IMR-90 (cell line): ENCODE measurements at regions not wholly inside any gene's neighbourhood (a gene's known extent, or its start where the extent isn't known, plus 50 kb on each side); places are given as distances from the start of the nearest gene placed in this dataset.

ENCODE experiments used
- BHLHE40 ChIP-seq: fragments of 150-350 bp; IDR thresholded peaks from 2 replicates; pipeline ENCODE4 v1.6.1; 2016; ENCODE audit warnings: mild to moderate bottlenecking, low read depth, low read length
- MAFK ChIP-seq: IDR thresholded peaks from 2 replicates; pipeline ENCODE4 v1.6.1; 2012; ENCODE audit warnings: low read depth, low read length, improper control_type of control experiment
- MXI1 ChIP-seq: IDR thresholded peaks from 2 replicates; pipeline ENCODE4 v1.6.1; 2012; ENCODE audit warnings: low read depth, mild to moderate bottlenecking, low read length, moderate library complexity, borderline replicate concordance
- POLR2A ChIP-seq: IDR thresholded peaks from 2 replicates; pipeline ENCODE4 v1.6.1; 2012; ENCODE audit warnings: mild to moderate bottlenecking, low read depth, low read length
- RFX5 ChIP-seq: IDR thresholded peaks from 2 replicates; pipeline ENCODE4 v1.8.0; 2012; ENCODE audit warnings: low read depth, mild to moderate bottlenecking, low read length, moderate library complexity
- TF ChIP-seq, protein P1 (sequence below): conservative IDR thresholded peaks from 2 replicates; pipeline ENCODE4 v1.5.1; 2012; ENCODE audit warnings: mild to moderate bottlenecking, low read depth, low read length, improper control_type of control experiment

DNA sequence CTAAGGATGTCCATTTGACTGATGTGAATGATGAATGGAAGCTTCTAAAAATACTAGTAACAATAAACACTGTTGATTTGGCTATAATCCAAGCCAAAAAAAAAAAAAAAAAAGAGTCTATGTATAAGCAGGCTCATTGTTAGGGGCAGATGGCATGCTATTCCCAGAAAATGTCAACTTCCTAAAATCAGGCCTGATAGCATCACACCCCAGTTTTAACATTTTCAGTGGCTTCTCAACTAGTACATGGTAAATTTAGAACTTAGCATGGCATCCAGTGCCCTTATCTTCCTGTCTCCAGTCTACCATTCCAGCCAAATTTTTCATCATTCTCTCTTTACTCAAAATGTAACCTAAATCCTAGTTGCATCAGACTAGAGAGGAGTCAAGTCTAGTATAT, 288.2 kb upstream of the ZNF385D start:
- TF ChIP-seq, protein P1, sequence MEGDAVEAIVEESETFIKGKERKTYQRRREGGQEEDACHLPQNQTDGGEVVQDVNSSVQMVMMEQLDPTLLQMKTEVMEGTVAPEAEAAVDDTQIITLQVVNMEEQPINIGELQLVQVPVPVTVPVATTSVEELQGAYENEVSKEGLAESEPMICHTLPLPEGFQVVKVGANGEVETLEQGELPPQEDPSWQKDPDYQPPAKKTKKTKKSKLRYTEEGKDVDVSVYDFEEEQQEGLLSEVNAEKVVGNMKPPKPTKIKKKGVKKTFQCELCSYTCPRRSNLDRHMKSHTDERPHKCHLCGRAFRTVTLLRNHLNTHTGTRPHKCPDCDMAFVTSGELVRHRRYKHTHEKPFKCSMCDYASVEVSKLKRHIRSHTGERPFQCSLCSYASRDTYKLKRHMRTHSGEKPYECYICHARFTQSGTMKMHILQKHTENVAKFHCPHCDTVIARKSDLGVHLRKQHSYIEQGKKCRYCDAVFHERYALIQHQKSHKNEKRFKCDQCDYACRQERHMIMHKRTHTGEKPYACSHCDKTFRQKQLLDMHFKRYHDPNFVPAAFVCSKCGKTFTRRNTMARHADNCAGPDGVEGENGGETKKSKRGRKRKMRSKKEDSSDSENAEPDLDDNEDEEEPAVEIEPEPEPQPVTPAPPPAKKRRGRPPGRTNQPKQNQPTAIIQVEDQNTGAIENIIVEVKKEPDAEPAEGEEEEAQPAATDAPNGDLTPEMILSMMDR: no peak
- TF ChIP-seq POLR2A (no peak), MXI1 (no peak), RFX5 (no peak), BHLHE40 (no peak), MAFK (no peak)
